ENCODE measurements at regions not wholly inside any gene's neighbourhood (a gene's known extent, or its start where the extent isn't known, plus 50 kb on each side); places are given as distances from the start of the nearest gene placed in this dataset.

DNA sequence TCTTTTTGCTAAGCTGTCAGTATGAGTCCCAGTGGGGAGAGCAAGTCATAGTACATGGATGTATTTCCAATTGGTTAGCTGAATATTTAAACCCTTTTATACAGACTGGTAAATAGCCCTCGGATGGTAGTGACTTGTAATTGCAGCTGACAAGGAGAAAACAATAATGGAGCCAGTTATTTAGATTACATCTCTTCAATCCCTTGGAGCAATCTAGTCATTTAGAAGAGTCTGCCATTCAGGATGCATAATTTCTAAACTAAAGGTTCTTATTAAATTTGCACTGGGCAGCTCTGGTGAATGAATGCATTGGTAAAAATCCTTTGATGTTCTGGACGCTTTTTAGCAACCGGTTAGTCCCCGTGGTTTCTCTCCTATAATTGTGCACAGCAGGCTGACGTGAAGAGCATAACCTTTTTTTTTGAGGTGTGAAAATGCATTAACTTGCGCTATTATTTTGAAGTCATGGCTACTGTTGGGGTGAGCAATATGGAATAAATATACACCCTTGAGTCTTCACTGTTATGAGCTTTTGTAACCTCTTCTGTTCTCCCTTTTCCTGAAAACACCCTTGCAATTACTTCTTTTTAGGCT lies 158.6 kb upstream of the CD180 start:
- TF ChIP-seq POLR2AphosphoS5 (IDR thresholded peaks at IDR 0.05; ENCODE audit: low read depth, low read length) (no peak), TAF1 (IDR thresholded peaks at IDR 0.05; ENCODE audit: borderline replicate concordance, low read depth, low read length) (no peak)
